HL-60 (cell line): ENCODE measurements at regions not wholly inside any gene's neighbourhood (a gene's known extent, or its start where the extent isn't known, plus 50 kb on each side); places are given as distances from the start of the nearest gene placed in this dataset.

ENCODE experiments used
- DNase-seq, 2 experiments: peaks; one replicate each; pipeline ENCODE4 v3.0.0-alpha.2; 2010 to 2020; ENCODE audit warnings: low read depth in 1 of 2, low spot score in 1 of 2
- H3K27ac ChIP-seq: fragments of 250-450 bp; sonication (Bioruptor Pico); replicated peaks from 2 replicates; pipeline ENCODE4 v1.5.1; 2020; ENCODE audit warnings: mild to moderate bottlenecking, moderate library complexity
- H3K27me3 ChIP-seq: fragments of 250-450 bp; sonication (Bioruptor Pico); 2 replicates; pipeline ENCODE4 v1.5.1; 2021; ENCODE audit warnings: mild to moderate bottlenecking, moderate library complexity; ENCODE audit not compliant: insufficient read depth, poor library complexity, severe bottlenecking
- H3K4me3 ChIP-seq: replicated peaks from 2 replicates; pipeline ENCODE4 v1.5.1; 2011; ENCODE audit warnings: mild to moderate bottlenecking, control low read depth, low read length; ENCODE audit not compliant: insufficient read depth
- GABPA ChIP-seq: IDR thresholded peaks from 2 replicates; pipeline ENCODE4 v1.6.1; 2012; ENCODE audit warnings: low read depth
- POLR2AphosphoS5 ChIP-seq: IDR thresholded peaks from 2 replicates; pipeline ENCODE4 v1.6.1; 2012; ENCODE audit warnings: low read depth
- SPI1 ChIP-seq: IDR thresholded peaks from 2 replicates; pipeline ENCODE4 v1.6.1; 2012; ENCODE audit warnings: low read depth, mild to moderate bottlenecking, borderline replicate concordance
- TF ChIP-seq, protein P1 (sequence below): IDR thresholded peaks from one replicate; pipeline ENCODE4 v1.5.1; 2011; ENCODE audit warnings: low read length, control low read depth, inconsistent platforms; ENCODE audit not compliant: insufficient read depth
- TF ChIP-seq, protein P2 (sequence below): IDR thresholded peaks from 2 replicates; pipeline ENCODE4 v1.6.1; 2012; ENCODE audit warnings: low read depth; ENCODE audit not compliant: insufficient replicate concordance

DNA sequence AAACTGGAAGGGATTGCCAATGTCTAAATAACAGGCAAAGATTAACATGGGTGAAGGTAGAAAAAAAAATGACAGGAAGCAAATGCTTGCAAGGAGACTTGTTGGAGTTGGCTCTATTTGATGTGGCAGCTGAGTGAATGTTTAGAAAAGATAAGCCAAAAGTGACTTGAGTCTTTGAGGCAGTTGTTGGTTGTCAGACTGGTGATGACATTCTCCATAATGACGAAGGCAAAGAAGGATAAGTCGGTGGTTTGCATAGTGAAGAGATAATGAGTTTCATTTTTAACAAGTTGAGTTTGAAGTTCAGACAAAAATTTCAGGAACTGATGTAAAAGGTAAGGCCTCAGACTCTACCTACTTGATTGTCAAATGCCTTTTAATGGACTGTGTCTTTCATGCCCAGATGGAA, 704.1 kb upstream of the SGO1 start:
- TF ChIP-seq, protein P1, sequence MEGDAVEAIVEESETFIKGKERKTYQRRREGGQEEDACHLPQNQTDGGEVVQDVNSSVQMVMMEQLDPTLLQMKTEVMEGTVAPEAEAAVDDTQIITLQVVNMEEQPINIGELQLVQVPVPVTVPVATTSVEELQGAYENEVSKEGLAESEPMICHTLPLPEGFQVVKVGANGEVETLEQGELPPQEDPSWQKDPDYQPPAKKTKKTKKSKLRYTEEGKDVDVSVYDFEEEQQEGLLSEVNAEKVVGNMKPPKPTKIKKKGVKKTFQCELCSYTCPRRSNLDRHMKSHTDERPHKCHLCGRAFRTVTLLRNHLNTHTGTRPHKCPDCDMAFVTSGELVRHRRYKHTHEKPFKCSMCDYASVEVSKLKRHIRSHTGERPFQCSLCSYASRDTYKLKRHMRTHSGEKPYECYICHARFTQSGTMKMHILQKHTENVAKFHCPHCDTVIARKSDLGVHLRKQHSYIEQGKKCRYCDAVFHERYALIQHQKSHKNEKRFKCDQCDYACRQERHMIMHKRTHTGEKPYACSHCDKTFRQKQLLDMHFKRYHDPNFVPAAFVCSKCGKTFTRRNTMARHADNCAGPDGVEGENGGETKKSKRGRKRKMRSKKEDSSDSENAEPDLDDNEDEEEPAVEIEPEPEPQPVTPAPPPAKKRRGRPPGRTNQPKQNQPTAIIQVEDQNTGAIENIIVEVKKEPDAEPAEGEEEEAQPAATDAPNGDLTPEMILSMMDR = no peak
- TF ChIP-seq GABPA = no peak
- Histone ChIP-seq H3K4me3 (no peak overlapping the region), H3K27me3 (no peaks in the 10 kb centered on the region), H3K27ac (no peak overlapping the region)
- no peak for DNase-seq

DNA sequence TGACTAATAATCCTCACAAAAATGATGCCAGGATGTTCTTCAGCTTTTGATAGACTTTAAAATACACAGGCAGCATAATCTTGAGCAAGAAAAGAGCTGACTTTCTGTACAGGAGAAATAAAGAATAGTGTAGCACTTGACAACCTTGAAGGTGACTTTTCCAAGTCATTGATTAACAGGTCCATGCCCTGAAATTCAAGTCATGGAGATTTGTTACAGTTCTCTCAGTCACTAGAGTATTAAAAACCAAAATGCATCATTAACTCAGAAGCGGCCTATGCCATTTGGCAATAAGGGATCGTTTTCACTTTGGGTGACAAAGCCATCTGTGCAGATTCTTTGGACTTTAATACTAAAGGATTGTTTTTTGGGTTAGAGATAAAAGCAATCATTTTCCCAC, 692.7 kb upstream of the SGO1 start:
- Histone ChIP-seq H3K27me3 (no peaks in the 10 kb centered on the region), H3K27ac (no peak overlapping the region), H3K4me3 (no peak overlapping the region)
- TF ChIP-seq, protein P2, sequence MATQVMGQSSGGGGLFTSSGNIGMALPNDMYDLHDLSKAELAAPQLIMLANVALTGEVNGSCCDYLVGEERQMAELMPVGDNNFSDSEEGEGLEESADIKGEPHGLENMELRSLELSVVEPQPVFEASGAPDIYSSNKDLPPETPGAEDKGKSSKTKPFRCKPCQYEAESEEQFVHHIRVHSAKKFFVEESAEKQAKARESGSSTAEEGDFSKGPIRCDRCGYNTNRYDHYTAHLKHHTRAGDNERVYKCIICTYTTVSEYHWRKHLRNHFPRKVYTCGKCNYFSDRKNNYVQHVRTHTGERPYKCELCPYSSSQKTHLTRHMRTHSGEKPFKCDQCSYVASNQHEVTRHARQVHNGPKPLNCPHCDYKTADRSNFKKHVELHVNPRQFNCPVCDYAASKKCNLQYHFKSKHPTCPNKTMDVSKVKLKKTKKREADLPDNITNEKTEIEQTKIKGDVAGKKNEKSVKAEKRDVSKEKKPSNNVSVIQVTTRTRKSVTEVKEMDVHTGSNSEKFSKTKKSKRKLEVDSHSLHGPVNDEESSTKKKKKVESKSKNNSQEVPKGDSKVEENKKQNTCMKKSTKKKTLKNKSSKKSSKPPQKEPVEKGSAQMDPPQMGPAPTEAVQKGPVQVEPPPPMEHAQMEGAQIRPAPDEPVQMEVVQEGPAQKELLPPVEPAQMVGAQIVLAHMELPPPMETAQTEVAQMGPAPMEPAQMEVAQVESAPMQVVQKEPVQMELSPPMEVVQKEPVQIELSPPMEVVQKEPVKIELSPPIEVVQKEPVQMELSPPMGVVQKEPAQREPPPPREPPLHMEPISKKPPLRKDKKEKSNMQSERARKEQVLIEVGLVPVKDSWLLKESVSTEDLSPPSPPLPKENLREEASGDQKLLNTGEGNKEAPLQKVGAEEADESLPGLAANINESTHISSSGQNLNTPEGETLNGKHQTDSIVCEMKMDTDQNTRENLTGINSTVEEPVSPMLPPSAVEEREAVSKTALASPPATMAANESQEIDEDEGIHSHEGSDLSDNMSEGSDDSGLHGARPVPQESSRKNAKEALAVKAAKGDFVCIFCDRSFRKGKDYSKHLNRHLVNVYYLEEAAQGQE = no peak
- TF ChIP-seq GABPA = no peak
- TF ChIP-seq, protein P1 = no peak
- TF ChIP-seq SPI1 = no peak
- no peak for TF ChIP-seq POLR2AphosphoS5
- DNase-seq = no peak

DNA sequence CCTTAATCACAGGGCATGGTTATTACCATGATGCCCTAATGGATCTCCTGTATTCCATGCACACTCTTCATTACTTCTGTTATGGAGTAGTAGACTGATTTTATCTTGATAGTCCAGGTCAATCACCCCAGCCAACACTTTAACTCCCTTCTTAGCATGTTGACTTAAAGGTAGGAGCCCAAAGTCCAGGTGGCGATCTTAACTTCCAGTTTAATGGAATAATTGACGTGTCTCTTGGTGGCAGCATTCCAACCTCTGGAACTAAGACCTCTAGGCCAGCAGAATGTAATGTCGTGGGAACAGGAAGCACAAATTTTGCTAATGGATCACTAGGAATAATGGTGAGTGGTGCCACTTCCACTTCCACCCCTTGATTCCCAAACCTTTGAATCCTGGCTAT, 687.2 kb upstream of the SGO1 start:
- H3K27ac ChIP-seq = no peak overlapping the region
- no peak overlapping the region for H3K4me3 ChIP-seq
- TF ChIP-seq GABPA = no peak
- no peak for TF ChIP-seq SPI1
- TF ChIP-seq, protein P1 = no peak
- TF ChIP-seq POLR2AphosphoS5 = no peak
- TF ChIP-seq, protein P2 = no peak
- no peaks in the 10 kb centered on the region for H3K27me3 ChIP-seq
- DNase-seq = no peak

DNA sequence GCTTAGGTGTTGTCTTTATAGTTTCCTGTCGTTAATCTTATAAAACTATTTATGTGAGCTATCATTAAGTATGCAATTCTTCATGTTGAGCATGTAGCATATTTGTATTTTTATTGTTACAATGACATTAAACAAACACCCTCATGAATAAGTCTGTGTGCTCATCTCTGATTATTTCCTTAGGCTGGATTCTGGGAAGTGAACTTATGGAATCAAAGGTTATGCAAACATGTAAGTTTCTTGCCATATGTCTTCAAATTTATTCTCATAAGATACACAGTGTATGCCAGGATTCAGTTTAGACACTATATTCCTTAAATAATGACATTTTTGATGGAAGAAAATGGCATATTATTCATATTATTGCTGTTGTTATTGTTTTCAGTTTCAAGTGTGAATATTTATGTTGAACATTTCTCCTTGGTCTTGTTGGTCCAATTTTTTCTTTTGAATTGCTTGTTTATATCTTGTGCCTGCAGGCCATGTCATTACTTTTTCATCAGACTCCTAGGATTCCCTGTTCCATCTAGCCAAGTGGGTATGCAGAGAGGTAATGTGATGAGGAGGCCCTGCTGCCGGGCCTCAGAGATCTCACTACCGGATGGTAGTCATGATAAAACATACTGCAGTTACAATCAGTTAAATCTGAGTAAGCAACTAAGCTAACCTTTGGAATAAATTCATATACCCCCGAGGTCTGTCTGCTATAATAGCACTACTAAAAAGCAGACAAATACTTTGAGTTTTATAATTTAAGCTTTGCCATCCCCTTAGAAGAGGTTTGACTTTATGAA, 684.3 kb upstream of the SGO1 start:
- TF ChIP-seq, protein P1 = no peak
- TF ChIP-seq GABPA (no peak), POLR2AphosphoS5 (no peak), SPI1 (no peak)
- TF ChIP-seq, protein P2 = no peak
- Histone ChIP-seq H3K27ac (no peak overlapping the region), H3K27me3 (no peaks in the 10 kb centered on the region), H3K4me3 (no peak overlapping the region)
- no peak for DNase-seq
